Hepatocyte (in vitro differentiated cells): ENCODE measurements at regions not wholly inside any gene's neighbourhood (a gene's known extent, or its start where the extent isn't known, plus 50 kb on each side); places are given as distances from the start of the nearest gene placed in this dataset.

Experiments
- DNase-seq: peaks from one replicate; pipeline ENCODE4 v3.0.0-alpha.2; 2016; ENCODE audit warnings: low spot score
- H2AFZ ChIP-seq: fragments of 200-600 bp; sonication (generic); 2 replicates; pipeline ENCODE4 v1.6.0; 2016; ENCODE audit warnings: antibody characterized with exemption, mild to moderate bottlenecking
- H3K27ac ChIP-seq: fragments of 200-600 bp; sonication (generic); 2 replicates; pipeline ENCODE4 v1.5.1; 2016; ENCODE audit warnings: mild to moderate bottlenecking
- H3K27me3 ChIP-seq: fragments of 200-600 bp; sonication (generic); 2 replicates; pipeline ENCODE4 v1.6.1; 2016
- H3K36me3 ChIP-seq: fragments of 200-600 bp; sonication (generic); replicated peaks from 2 replicates; pipeline ENCODE4 v1.5.1; 2016; ENCODE audit warnings: low read depth; ENCODE audit not compliant: insufficient read depth
- H3K4me1 ChIP-seq: fragments of 200-600 bp; sonication (generic); 2 replicates; pipeline ENCODE4 v1.5.1; 2016; ENCODE audit warnings: mild to moderate bottlenecking, moderate library complexity; ENCODE audit not compliant: insufficient read depth
- H3K4me2 ChIP-seq: fragments of 200-600 bp; sonication (generic); 2 replicates; pipeline ENCODE4 v1.6.0; 2016
- H3K4me3 ChIP-seq: fragments of 200-600 bp; sonication (generic); 2 replicates; pipeline ENCODE4 v1.5.1; 2016; ENCODE audit warnings: mild to moderate bottlenecking
- H3K79me2 ChIP-seq: fragments of 200-600 bp; sonication (generic); 2 replicates; pipeline ENCODE4 v1.6.0; 2017; ENCODE audit warnings: mild to moderate bottlenecking
- H3K9me2 ChIP-seq: fragments of 200-600 bp; sonication (generic); replicated peaks from 2 replicates; pipeline ENCODE4 v1.6.0; 2017; ENCODE audit warnings: mild to moderate bottlenecking; ENCODE audit not compliant: insufficient read depth
- H3K9me3 ChIP-seq: fragments of 200-600 bp; sonication (generic); 2 replicates; pipeline ENCODE4 v1.5.1; 2016; ENCODE audit warnings: low read depth, mild to moderate bottlenecking
- H4K20me1 ChIP-seq: fragments of 200-600 bp; sonication (generic); 2 replicates; pipeline ENCODE4 v1.6.0; 2016; ENCODE audit warnings: mild to moderate bottlenecking; ENCODE audit not compliant: insufficient read depth, poor library complexity, severe bottlenecking
- EZH2 ChIP-seq: fragments of 200-600 bp; sonication (generic); IDR thresholded peaks from 2 replicates; pipeline ENCODE4 v1.6.1; 2016; ENCODE audit warnings: antibody characterized with exemption, mild to moderate bottlenecking, borderline replicate concordance
- EZH2phosphoT487 ChIP-seq: fragments of 200-600 bp; sonication (generic); IDR thresholded peaks from one replicate; pipeline ENCODE4 v1.6.1; 2018; ENCODE audit warnings: antibody characterized with exemption, mild to moderate bottlenecking, low read depth, moderate library complexity; ENCODE audit not compliant: unreplicated experiment, severe bottlenecking
- WGBS: methylation state at CpG from one replicate; pipeline ENCODE4 v1.1.6; 2016; ENCODE audit warnings: low lambda C conversion rate; ENCODE audit errors: missing lambda C conversion rate; 5-methylcytosine and 5-hydroxymethylcytosine counted together
- TF ChIP-seq, protein P1 (sequence below): fragments of 200-600 bp; sonication (generic); IDR thresholded peaks from 2 replicates; pipeline ENCODE4 v1.5.1; 2016; ENCODE audit warnings: antibody characterized with exemption, mild to moderate bottlenecking; ENCODE audit not compliant: poor library complexity

DNA sequence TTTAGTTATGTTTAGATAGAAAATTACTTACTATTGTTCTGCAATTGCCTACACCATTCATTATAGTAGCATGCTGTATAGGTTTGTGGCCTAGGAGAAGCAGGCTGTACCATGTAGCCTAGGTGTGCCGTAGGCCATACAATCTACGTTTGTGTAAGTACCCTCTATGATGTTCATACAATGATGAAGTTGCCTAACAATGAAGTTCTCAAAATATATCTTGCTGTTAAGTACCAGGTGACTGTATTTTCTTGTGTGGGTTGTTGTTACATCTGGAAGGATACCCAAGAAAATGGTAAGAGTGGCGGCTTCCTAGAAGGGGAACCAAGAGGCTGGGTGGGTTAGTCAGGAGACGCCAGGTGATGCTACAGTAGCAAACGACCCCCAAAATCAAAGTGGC is 88.3 kb upstream of the FOXF1 start:
- no peaks in the 10 kb centered on the region for H3K36me3 ChIP-seq
- H3K9me2 ChIP-seq: no peaks in the 10 kb centered on the region
- no peaks in the 10 kb centered on the region for H3K27me3 ChIP-seq
- TF ChIP-seq, protein P1, sequence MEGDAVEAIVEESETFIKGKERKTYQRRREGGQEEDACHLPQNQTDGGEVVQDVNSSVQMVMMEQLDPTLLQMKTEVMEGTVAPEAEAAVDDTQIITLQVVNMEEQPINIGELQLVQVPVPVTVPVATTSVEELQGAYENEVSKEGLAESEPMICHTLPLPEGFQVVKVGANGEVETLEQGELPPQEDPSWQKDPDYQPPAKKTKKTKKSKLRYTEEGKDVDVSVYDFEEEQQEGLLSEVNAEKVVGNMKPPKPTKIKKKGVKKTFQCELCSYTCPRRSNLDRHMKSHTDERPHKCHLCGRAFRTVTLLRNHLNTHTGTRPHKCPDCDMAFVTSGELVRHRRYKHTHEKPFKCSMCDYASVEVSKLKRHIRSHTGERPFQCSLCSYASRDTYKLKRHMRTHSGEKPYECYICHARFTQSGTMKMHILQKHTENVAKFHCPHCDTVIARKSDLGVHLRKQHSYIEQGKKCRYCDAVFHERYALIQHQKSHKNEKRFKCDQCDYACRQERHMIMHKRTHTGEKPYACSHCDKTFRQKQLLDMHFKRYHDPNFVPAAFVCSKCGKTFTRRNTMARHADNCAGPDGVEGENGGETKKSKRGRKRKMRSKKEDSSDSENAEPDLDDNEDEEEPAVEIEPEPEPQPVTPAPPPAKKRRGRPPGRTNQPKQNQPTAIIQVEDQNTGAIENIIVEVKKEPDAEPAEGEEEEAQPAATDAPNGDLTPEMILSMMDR: no peak
- TF ChIP-seq EZH2 (no peak), EZH2phosphoT487 (no peak)
- no peaks in the 10 kb centered on the region for H3K79me2 ChIP-seq
- H4K20me1 ChIP-seq: no peaks in the 10 kb centered on the region
- H3K4me3 ChIP-seq: no peak overlapping the region
- DNase-seq: no peak
- 91% methylated on average over 5 of the region's 5 CpGs for WGBS
- H3K4me2 ChIP-seq: no peak overlapping the region
- no peaks in the 10 kb centered on the region for H3K4me1 ChIP-seq
- H2AFZ ChIP-seq: no peak overlapping the region
- H3K9me3 ChIP-seq: no peaks in the 10 kb centered on the region
- no peak overlapping the region for H3K27ac ChIP-seq

DNA sequence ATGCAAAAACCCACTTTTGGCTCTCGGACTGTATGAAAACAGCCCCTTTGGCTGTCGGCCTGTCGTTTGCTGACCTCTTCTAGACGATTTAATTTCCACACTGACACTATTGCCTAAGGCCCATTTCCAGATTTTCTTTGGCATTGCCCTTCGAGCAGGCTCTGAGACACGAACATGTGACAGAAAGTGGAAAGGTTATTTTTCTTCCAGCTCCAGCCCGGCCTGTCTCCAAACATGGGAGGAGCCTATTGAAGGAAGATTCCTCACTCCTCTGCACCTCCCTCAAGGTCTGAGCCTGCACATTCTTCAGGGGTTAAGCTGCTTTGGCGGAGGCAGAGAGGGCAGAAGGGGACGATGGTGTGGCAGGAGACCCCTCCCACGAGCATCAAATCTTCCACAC is 85.9 kb upstream of the FOXF1 start:
- WGBS: 41% methylated on average over 10 of the region's 10 CpGs
- no peaks in the 10 kb centered on the region for H4K20me1 ChIP-seq
- TF ChIP-seq EZH2 (no peak), EZH2phosphoT487 (no peak)
- TF ChIP-seq, protein P1: no peak
- peak; percentile 44 for DNase-seq
- no peaks in the 10 kb centered on the region for H3K9me2 ChIP-seq
- H3K9me3 ChIP-seq: no peaks in the 10 kb centered on the region
- no peak overlapping the region for H3K4me3 ChIP-seq
- H2AFZ ChIP-seq: no peak overlapping the region
- peak overlapping the region; percentile 47 for H3K27ac ChIP-seq
- H3K36me3 ChIP-seq: no peaks in the 10 kb centered on the region
- no peak overlapping the region for H3K4me2 ChIP-seq
- no peaks in the 10 kb centered on the region for H3K27me3 ChIP-seq
- H3K79me2 ChIP-seq: no peaks in the 10 kb centered on the region
- H3K4me1 ChIP-seq: no peaks in the 10 kb centered on the region

DNA sequence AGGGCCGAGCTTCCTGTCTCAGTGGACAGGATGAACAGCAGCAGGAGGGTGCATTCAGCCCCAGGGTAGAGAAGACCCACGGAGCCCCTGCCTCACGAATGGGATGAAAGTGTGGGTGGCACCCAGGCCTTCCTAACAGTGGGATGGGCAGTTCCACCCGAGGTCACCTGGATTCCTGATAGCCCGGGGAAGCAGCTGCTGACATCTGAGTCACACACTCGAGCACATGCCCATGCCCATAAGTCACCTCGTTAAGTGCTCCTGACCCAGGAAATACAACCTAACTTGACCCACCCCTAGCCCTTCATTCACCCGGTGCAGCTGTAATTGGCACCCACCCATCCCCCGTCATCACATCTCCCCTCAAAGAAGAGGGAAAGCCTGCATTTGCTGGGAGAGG is 85.3 kb upstream of the FOXF1 start:
- Histone ChIP-seq H3K27ac (peak overlapping the region; percentile 47), H2AFZ (no peak overlapping the region), H3K27me3 (no peaks in the 10 kb centered on the region), H4K20me1 (no peaks in the 10 kb centered on the region), H3K4me1 (no peaks in the 10 kb centered on the region), H3K4me2 (no peak overlapping the region), H3K79me2 (no peaks in the 10 kb centered on the region), H3K9me2 (no peaks in the 10 kb centered on the region), H3K4me3 (no peak overlapping the region), H3K9me3 (no peaks in the 10 kb centered on the region), H3K36me3 (no peaks in the 10 kb centered on the region)
- WGBS: 75% methylated on average over 9 of the region's 9 CpGs
- no peak for TF ChIP-seq EZH2phosphoT487
- TF ChIP-seq EZH2: no peak
- TF ChIP-seq, protein P1: no peak
- no peak for DNase-seq
